Stimulated activated CD4-positive, alpha-beta T cell treated with anti-CD3 and anti-CD28 coated beads, TNF-alpha, amount 100 ng/mL, for 24 hours (primary cell): ENCODE measurements at regions not wholly inside any gene's neighbourhood (a gene's known extent, or its start where the extent isn't known, plus 50 kb on each side); places are given as distances from the start of the nearest gene placed in this dataset.

Experiments
- DNase-seq, 3 experiments: peaks; one replicate each; pipeline ENCODE4 v3.0.0-alpha.2; 2020; ENCODE audit warnings: low read depth in 3 of 3

DNA sequence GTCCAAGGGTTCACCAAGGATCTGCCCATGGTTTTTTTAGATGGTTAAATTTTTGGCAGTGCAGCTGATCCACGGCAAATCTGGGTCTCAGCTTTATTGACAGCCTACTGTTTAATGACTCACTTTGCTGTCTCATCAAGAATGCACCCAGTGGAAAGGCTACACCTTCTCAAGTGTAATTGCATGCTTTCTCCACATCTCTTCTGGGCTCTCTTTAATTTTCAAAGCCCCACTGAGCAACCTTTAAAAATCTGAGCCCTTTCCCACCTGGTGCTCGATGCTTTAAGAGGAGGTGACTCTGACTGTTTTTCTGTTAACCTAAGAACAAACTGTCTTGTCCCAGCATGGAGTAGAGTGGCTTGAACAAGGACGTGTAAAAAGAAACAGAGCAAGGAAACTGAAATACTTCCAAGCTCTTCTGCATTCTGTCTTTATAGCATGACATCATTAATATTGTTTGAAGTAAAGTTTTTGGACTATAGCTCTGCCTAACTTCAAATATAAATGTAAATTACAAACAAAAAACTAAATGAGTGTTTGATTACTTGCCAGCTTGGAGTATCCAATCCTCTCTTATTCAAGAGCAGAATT, 214.2 kb upstream of the KRR1 start:
- DNase-seq: no peak

DNA sequence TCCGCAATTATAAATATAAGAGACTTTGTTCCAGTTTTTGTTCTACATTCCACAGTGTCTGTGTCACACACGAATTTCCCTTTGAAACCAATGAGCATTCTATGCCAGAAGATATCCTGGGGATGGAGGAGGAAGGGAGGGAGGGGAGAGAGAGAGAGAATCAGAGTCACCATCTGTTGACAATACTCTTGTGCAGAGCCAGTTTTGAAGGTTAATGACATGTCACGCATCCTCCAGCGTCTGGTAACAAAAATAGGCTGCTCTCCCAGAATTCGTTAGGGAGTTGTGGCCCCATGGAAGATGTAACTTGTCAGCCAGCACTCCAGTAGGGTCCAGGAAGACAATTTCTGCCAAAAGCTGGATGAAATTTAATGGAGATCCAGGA, 213.5 kb upstream of the KRR1 start:
- no peak for DNase-seq

DNA sequence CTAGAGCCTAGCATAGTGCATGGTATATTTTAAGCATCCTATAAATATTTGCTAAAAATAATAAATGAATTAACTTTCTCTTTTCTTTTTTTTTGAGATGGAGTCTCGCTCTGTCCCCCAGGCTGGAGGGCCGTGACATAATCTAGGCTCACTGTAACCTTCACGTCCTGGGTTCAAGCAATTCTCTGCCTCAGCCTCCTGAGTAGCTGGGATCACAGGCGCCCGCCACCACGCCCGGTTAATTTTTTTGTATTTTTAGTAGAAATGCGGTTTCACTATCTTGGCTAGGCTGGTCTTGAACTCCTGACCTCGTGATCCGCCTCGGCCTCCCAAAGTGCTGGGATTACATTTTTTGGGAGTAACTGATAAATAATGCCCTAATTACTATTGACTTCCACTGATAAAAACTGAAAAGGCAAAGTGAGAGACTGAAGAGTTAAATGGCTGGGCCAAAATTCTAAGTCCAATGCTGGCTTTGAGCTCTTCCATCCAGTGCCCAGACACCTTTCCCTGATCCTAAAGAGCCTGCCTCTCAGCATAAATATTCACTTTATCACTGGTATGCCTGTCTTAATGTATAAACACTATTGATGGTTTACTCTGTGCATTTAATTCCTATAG, 213.0 kb upstream of the KRR1 start:
- no peak for DNase-seq

- DNase-seq: peak; percentile 6 to 30 (median 8)
Observed at GRCh38 chr12:75722714-75723200, 211.3 kb upstream of the KRR1 start.

DNA sequence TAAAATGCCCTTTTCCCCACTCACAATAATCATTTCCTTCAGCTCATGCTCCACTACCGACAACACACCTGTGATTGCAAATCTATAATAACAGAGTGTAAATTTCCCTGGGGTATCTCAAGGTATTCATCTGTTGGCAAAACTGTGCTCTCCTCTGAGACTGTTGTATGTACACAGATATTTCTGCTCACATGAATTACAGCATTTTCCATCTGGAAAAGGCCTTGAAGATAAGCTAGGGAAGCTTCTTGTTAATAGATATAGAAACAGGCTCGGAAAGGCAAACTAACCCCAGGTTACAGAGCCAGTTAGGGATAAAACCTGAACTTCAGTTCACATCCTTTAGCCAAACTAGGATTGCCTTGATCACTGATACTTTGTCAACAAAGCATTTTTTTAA, 210.4 kb upstream of the KRR1 start:
- DNase-seq: no peak

- no peak for DNase-seq
Observed at GRCh38 chr12:75720812-75721641, 209.6 kb upstream of the KRR1 start.

- DNase-seq: no peak
Observed at GRCh38 chr12:75717902-75718301, 206.5 kb upstream of the KRR1 start.

- no peak for DNase-seq
Observed at GRCh38 chr12:75716291-75717025, 205.0 kb upstream of the KRR1 start.

DNA sequence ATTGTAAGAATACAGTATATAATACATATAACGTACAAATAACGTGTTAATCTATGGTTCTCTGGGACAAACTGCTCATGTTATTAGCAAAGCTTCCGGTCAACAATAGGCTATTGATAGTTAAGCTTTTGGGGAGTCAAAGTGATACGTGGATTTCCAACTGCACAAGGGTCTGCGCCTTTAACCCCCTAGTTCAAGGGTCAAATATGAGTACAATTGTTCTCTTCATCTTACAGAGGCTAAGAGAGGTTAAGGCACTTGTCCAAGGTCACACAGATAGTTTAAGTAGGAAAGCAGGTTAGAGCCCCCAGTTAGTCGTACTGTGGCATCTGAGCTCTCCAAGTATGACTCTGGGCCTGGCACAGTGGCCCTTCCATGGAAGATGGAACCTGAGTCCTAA, 204.3 kb upstream of the KRR1 start:
- DNase-seq: no peak

DNA sequence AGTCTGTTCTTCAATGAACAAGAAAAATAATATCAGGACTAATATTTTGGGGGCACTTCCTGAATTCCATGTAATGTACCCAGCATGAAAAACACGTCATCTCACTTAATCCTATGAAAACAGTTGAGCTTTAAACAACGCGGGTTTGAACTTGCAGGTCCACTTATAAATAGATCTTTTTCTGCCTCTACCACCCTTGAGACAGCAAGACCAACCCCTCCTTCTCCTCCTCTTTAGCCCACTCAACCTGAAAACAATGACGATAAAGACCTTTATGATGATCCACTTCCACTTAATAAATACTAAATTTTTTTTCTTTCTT, 203.9 kb upstream of the KRR1 start:
- DNase-seq: no peak

DNA sequence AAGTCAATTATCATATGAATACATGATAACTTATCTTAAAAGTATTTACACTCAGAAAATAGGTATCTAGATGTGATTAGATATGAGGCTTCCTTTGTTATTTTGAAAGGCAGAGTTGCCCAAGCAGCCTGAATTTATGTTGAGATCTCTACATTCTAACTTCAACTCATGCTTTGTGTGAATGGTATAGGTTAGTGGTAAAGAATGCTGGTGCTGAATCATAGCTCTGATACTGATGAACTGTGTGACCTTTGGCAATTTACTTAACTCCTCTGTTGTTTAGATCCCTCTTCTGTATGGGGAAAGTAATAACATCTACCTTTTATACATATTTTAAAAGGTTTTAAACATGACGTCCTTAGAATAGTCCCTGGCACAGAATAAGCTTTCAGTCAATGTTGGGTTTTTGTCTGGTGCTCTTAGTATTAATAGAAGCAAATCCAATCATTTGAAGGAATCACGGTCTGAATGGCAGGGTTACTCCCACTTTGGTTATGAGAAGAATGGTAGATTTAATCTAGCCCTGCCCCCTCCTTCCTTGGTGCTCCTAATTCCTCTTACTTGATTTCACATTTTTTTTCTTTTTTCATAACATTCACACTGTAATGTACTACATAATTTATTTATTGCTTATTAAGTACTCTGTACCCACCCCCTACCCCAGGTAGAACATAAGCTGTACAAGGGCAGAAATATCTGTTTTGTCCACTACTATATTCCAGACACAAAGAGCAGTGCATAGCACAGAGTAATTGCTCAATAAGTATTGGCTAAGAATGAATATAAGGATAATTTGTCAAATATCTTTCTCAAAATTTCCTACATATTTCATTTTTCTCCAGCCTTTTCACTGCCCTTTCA, 203.3 kb upstream of the KRR1 start:
- DNase-seq: no peak

- no peak for DNase-seq
Observed at GRCh38 chr12:75713434-75713833, 202.0 kb upstream of the KRR1 start.

DNA sequence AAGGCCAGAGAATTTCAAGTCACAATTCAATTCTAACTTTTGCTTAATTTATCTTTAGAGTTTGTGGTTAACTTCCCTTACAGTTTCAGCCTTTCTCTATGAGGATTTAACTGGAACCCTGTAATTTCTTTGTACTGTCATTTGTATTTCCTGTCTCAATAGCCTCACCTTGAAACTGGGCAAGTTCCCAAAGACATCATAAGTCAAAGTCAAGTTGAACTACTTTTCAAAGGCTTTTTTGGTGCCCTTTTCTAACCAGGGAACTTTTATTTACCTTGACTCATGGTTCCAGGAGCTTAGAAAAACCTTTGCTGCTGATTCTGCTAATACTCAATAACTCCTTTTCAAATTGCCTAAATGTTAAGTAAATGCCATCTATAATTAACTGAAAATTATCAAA, 200.8 kb upstream of the KRR1 start:
- no peak for DNase-seq

DNA sequence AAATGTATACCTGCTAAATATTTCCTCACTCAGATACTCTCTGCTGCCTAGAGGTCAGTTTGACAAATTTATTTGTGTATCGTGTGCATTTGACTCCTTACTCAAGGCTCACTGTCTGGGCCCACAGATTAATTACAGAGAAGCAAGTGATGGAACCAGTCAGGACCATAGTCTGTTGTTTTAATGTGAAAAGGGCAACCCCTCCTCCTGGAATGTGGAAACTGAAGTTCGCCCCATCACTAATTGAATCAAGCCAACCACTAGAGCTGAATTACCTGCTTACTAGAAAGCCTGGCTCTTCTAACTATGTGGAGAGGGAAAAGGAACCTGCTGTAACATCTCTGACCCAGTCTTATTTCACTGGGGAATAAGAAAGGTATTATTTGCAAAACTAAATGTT, 199.9 kb upstream of the KRR1 start:
- no peak for DNase-seq

DNA sequence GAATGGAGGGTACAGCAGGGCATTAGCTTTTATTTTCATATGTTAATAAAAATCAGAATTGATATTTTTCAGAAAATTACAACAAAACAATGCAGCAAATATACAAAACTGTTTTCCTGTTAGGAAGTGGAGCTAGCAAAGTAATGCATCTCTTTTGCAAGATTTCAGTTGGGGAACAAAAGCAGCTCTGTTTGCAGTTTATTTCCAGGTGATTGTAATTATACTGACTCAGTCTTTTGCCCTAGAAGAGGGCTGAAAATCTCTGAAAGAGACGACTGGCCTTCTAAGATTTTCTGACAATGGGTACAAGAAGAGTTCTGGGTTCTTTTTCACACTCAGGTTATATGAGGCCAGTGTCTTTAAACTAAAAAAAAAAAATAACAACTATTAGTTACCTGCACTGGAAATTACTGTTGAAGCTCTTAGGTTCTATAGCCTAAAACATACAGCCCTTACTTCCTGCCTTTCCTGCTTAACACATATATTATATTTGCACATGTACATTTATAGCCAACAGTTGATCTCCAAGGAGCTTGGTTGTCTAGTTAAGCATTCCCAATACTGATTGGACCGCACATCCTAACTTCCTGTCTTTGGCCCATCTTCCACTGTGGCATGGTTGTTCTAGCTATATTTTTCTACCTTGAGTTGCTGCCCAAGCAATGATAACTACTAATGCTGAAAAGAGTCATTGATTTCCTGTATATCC, 199.1 kb upstream of the KRR1 start:
- no peak for DNase-seq

GRCh38 chr12:75709503-75709902, 198.1 kb upstream of the KRR1 start:
- no peak for DNase-seq

DNA sequence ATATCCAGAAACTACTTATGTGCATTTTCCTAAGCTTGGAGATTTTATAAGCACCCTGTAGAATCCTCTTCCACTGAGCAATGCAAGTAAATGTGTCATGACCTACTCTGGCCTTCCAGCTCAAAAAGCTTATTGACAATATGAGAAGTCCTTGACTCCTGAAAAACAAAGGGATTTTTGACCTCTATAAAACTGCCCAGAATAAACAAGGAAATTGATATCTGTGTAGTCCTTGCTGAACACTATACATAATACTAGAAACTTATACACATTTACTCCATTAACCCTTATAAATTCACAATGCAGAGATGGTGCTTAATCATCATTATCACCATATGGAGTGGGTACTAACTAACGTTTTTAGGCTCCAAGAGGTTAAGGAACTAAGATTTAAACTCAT, 197.4 kb upstream of the KRR1 start:
- no peak for DNase-seq

- DNase-seq: no peak
Observed at GRCh38 chr12:75707983-75708382, 196.6 kb upstream of the KRR1 start.

DNA sequence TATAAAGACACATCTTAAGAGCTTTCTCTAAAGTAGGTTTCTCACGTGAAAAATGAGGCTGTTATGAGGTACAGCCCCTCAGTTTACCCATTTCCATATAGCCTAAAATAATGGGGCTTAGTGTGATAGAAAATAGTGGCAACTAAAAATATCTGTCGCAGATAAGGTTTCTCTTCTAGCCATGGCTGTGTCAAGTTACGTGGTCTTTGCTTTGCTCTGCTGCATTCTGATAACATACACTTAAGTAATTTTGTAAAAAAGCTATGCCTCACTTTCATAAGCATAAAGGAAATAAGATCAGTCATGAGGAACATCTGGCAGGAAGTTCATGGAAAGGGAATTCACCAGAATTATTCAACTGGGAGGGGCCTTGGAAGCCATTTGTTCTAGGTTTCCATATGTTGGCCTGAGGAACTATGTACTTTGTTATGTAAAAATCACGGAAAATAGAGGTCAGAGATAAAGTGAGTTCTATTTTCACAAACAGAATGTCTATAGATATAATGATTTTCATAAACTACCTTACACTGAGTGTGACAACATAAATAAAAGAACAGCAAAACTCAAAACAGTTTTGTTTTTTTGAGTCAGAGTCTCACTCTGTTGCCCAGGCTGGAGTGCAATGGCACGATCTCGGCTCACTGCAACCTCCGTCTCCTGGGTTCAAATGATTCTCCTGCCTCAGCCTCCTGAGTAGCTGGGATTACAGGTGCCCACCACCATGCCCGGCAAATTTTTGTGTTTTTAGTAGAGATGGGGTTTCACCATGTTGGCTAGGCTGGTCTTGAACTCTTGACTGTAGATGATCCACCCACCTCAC, 195.6 kb upstream of the KRR1 start:
- no peak for DNase-seq
